ENCODE measurements at regions not wholly inside any gene's neighbourhood (a gene's known extent, or its start where the extent isn't known, plus 50 kb on each side); places are given as distances from the start of the nearest gene placed in this dataset.

DNA sequence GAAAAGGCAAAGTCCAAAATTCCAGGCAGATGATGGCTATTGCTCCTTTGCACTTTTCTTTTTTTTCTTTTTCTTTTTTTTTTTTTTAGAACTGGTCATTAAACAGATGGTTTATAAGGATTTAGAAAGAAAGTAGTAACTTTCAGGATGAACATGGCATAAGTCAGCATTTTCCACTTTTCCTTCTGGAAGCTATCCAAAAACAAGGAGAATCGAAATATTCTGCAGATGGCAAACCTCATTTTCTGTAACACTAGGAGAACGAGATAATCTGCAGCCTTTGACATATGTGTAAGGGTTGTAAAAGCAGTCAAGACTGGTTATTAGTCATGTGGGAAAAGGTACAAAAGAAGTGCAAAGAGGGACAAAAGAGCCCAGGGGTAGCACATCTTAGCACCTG lies 69.1 kb upstream of the PUM3 start:
- DNase-seq: no peak

DNA sequence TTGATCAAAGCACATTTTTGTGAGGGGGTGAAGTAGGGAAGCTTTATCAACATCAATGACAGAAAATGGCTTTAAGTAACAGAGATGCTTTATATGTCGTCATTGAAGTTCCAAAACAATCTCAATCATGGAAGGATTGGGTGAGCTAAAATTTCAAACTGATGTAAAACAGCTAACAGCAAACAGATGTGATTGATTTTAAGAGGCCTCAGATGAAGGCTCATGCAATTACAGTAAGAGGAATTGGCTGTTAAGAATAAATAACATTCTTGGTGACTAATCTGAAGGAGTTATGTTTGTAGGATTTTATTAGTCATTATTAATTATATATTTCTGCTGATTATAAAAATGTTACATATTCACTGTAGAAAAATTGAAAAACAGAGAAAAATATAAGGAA lies 63.5 kb upstream of the PUM3 start:
- no peak for DNase-seq

GRCh38 chr9:2904242-2904930 lies 60.5 kb upstream of the PUM3 start:
- no peak for DNase-seq
